Right lobe of liver (tissue), 4 donors: ENCODE measurements at regions not wholly inside any gene's neighbourhood (a gene's known extent, or its start where the extent isn't known, plus 50 kb on each side); places are given as distances from the start of the nearest gene placed in this dataset.

Experiments used
- POLR2A ChIP-seq: fragments of 450-650 bp; IDR thresholded peaks from one replicate; pipeline ENCODE4 v1.6.1; 2017; ENCODE audit warnings: antibody characterized with exemption, mild to moderate bottlenecking
- TF ChIP-seq, protein P1 (sequence below), 4 donors: fragments of 200-600 bp in 3 of 4; fragments of 450-650 bp in 1 of 4; IDR thresholded peaks; one replicate each; pipeline versions ENCODE4 v1.5.1 to v1.8.0; 2016 to 2022; ENCODE audit warnings: antibody characterized with exemption in 4 of 4, mild to moderate bottlenecking in 2 of 4
- donor health status: DM: no; HTN: no; CAD: no.
- donor health status: DM: no; HTN: no; CAD: no.
- donor health status: DM: no; HTN: yes; CAD: no.

DNA sequence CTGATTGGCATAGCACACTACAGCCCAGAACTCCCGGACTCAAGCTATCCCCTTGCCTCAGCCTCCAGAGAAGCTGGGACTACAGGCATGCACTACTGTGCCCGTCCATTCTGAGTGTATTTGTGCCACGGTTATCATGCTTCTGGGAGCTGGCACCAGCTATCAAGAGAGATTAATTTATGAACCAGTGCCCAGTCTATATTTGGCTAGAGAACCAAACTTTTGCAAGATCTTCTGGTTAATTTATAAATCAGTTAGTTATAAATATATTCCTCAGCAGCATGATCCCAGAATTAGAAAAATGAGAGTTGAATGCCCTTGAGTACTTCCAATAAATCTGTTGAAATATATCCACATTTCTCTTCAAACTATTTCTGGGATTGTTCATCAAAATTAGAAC lies 67.5 kb upstream of the OR5AN1 start:
- TF ChIP-seq, protein P1, sequence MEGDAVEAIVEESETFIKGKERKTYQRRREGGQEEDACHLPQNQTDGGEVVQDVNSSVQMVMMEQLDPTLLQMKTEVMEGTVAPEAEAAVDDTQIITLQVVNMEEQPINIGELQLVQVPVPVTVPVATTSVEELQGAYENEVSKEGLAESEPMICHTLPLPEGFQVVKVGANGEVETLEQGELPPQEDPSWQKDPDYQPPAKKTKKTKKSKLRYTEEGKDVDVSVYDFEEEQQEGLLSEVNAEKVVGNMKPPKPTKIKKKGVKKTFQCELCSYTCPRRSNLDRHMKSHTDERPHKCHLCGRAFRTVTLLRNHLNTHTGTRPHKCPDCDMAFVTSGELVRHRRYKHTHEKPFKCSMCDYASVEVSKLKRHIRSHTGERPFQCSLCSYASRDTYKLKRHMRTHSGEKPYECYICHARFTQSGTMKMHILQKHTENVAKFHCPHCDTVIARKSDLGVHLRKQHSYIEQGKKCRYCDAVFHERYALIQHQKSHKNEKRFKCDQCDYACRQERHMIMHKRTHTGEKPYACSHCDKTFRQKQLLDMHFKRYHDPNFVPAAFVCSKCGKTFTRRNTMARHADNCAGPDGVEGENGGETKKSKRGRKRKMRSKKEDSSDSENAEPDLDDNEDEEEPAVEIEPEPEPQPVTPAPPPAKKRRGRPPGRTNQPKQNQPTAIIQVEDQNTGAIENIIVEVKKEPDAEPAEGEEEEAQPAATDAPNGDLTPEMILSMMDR (IDR thresholded peaks at IDR 0.05), result no peak
- TF ChIP-seq POLR2A, result no peak
